ENCODE measurements at regions not wholly inside any gene's neighbourhood (a gene's known extent, or its start where the extent isn't known, plus 50 kb on each side); places are given as distances from the start of the nearest gene placed in this dataset.

GRCh38 chr13:77985866-77986636 is 67.4 kb upstream of the EDNRB start:
- H3K4me3 Mint-ChIP-seq = no peak overlapping the region
- Histone ChIP-seq H3K27ac (ENCODE audit: low read length in 2 of 2) (no peak overlapping the region), H3K9ac (ENCODE audit: low read length) (no peak overlapping the region), H3K36me3 (replicated peaks in 1 of 2; ENCODE audit: control extremely low read depth in 1 of 2, control insufficient read depth in 1 of 2, extremely low read depth in 1 of 2, insufficient read depth in 2 of 2, low read length in 1 of 2) (no peaks in the 10 kb centered on the region), H2AFZ (ENCODE audit: insufficient read depth, low read depth, low read length, poor library complexity, severe bottlenecking) (no peak overlapping the region), H3K27me3 (replicated peaks in 1 of 4; ENCODE audit: control extremely low read depth in 1 of 4, control insufficient read depth in 3 of 4, insufficient read depth in 4 of 4, low read length in 3 of 4) (peaks cover 0 to 4% (median 0%) of the 10 kb centered on the region in 4 experiments), H3K4me3 (ENCODE audit: control extremely low read depth in 1 of 5, extremely low read depth in 1 of 5, insufficient read depth in 1 of 5, low read depth in 2 of 5, low read length in 4 of 5) (no peak overlapping the region), H3K4me1 (ENCODE audit: control insufficient read depth in 2 of 2, insufficient read depth in 2 of 2, low read length in 2 of 2) (no peaks in the 10 kb centered on the region), H3K9me3 (ENCODE audit: control extremely low read depth in 1 of 3, control insufficient read depth in 2 of 3, insufficient read depth in 1 of 3, low read length in 2 of 3) (no peaks in the 10 kb centered on the region), H4K20me1 (ENCODE audit: control insufficient read depth, insufficient read depth, low read length, poor library complexity, severe bottlenecking) (no peaks in the 10 kb centered on the region), H3K79me2 (ENCODE audit: control insufficient read depth, insufficient read depth, low read length) (no peaks in the 10 kb centered on the region), H3K4me2 (replicated peaks; ENCODE audit: low read depth, low read length, poor library complexity, severe bottlenecking) (no peak overlapping the region)
- ChIA-PET POLR2A (no interaction called here), CTCF (no interaction called here)
- no peaks in the 10 kb centered on the region for H3K9me3 Mint-ChIP-seq (ENCODE audit: insufficient read depth)
- no peaks in the 10 kb centered on the region for H3K4me1 Mint-ChIP-seq
- H3K27me3 Mint-ChIP-seq = peaks cover 8% of the 10 kb centered on the region
- WGBS (ENCODE audit: insufficient coverage) = 84% methylated on average over 3 of the region's 3 CpGs
- no peak for DNase-seq
- H3K27ac Mint-ChIP-seq = no peak overlapping the region
- intact Hi-C loops (cut with micrococcal nuclease) = no loop called here
- TF ChIP-seq EZH2 (IDR thresholded peaks at IDR 0.05; ENCODE audit: borderline replicate concordance, insufficient read depth, low read depth, low read length, poor library complexity, severe bottlenecking) (no peak), CTCF (IDR thresholded peaks at IDR 0.05) (no peak)
- no peak for ATAC-seq (ENCODE audit: low read depth)

- H3K4me3 Mint-ChIP-seq = no peak overlapping the region
- no peaks in the 10 kb centered on the region for H3K4me1 Mint-ChIP-seq
- no CpG with 5 or more reads among the region's 1 CpG for WGBS (ENCODE audit: insufficient coverage)
- Histone ChIP-seq H3K79me2 (ENCODE audit: control insufficient read depth, insufficient read depth, low read length) (no peaks in the 10 kb centered on the region), H3K4me2 (replicated peaks; ENCODE audit: low read depth, low read length, poor library complexity, severe bottlenecking) (no peak overlapping the region), H3K27ac (ENCODE audit: low read length in 2 of 2) (no peak overlapping the region), H3K36me3 (replicated peaks in 1 of 2; ENCODE audit: control extremely low read depth in 1 of 2, control insufficient read depth in 1 of 2, extremely low read depth in 1 of 2, insufficient read depth in 2 of 2, low read length in 1 of 2) (no peaks in the 10 kb centered on the region), H2AFZ (ENCODE audit: insufficient read depth, low read depth, low read length, poor library complexity, severe bottlenecking) (no peak overlapping the region), H3K4me1 (ENCODE audit: control insufficient read depth in 2 of 2, insufficient read depth in 2 of 2, low read length in 2 of 2) (no peaks in the 10 kb centered on the region), H3K9ac (ENCODE audit: low read length) (no peak overlapping the region), H4K20me1 (ENCODE audit: control insufficient read depth, insufficient read depth, low read length, poor library complexity, severe bottlenecking) (no peaks in the 10 kb centered on the region), H3K9me3 (ENCODE audit: control extremely low read depth in 1 of 3, control insufficient read depth in 2 of 3, insufficient read depth in 1 of 3, low read length in 2 of 3) (no peaks in the 10 kb centered on the region), H3K4me3 (ENCODE audit: control extremely low read depth in 1 of 5, extremely low read depth in 1 of 5, insufficient read depth in 1 of 5, low read depth in 2 of 5, low read length in 4 of 5) (no peak overlapping the region), H3K27me3 (replicated peaks in 1 of 4; ENCODE audit: control extremely low read depth in 1 of 4, control insufficient read depth in 3 of 4, insufficient read depth in 4 of 4, low read length in 3 of 4) (no peaks in the 10 kb centered on the region)
- POLR2A ChIA-PET = no interaction called here
- peaks cover 9% of the 10 kb centered on the region for H3K27me3 Mint-ChIP-seq
- H3K27ac Mint-ChIP-seq = no peak overlapping the region
- DNase-seq = no peak
- no peak for ATAC-seq (ENCODE audit: low read depth)
- no peaks in the 10 kb centered on the region for H3K9me3 Mint-ChIP-seq (ENCODE audit: insufficient read depth)
- CTCF ChIA-PET = no interaction called here
- intact Hi-C loops (cut with micrococcal nuclease) = no loop called here
- TF ChIP-seq CTCF (IDR thresholded peaks at IDR 0.05) (no peak), EZH2 (IDR thresholded peaks at IDR 0.05; ENCODE audit: borderline replicate concordance, insufficient read depth, low read depth, low read length, poor library complexity, severe bottlenecking) (no peak)
Observed at GRCh38 chr13:77981281-77981881, 62.8 kb upstream of the EDNRB start.

Data from B cell (primary cell).